ENCODE measurements at regions not wholly inside any gene's neighbourhood (a gene's known extent, or its start where the extent isn't known, plus 50 kb on each side); places are given as distances from the start of the nearest gene placed in this dataset.

DNA sequence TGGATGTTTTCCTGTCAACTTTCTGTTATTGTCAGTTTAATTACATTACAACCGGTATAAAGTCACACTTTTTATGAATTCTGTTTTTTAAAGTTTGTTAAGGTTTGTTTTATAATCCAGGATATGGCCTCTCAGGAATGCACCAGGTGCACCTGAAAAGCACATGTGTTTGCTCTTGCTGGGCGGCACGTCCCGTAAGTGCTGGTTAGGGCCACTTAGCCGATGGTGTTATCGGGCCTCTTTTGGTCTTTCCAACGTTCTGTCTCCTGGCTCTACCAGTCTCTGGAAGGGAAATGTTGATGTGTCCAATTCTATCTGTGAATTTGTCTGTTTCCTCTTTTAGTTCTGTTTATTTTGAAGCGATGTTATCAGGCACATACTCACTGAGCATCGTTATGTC, 695.7 kb downstream of the BRD1 start:
- TF ChIP-seq, protein P1, sequence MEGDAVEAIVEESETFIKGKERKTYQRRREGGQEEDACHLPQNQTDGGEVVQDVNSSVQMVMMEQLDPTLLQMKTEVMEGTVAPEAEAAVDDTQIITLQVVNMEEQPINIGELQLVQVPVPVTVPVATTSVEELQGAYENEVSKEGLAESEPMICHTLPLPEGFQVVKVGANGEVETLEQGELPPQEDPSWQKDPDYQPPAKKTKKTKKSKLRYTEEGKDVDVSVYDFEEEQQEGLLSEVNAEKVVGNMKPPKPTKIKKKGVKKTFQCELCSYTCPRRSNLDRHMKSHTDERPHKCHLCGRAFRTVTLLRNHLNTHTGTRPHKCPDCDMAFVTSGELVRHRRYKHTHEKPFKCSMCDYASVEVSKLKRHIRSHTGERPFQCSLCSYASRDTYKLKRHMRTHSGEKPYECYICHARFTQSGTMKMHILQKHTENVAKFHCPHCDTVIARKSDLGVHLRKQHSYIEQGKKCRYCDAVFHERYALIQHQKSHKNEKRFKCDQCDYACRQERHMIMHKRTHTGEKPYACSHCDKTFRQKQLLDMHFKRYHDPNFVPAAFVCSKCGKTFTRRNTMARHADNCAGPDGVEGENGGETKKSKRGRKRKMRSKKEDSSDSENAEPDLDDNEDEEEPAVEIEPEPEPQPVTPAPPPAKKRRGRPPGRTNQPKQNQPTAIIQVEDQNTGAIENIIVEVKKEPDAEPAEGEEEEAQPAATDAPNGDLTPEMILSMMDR (IDR thresholded peaks at IDR 0.05) = no peak

DNA sequence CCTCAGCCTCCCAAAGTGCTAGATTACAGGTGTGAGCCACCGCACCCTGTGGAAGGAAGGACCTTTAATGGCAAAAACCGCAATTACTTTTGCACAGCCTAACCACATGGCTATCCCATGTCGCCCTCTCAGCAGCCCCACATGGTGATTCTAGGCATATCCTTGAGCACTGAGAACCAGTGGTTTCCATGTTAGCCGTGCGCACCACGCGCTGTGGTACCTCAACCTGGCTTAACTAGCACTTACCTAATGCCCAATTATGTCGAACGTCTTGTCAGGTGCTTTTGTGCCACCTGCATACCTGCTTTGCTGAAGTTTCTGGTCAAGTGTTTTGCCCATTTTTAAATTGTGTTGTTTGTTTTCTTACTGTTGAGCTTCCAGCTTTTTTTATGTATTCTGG, 697.9 kb downstream of the BRD1 start:
- Histone ChIP-seq H3K4me3 (no peak overlapping the region), H3K27ac (no peak overlapping the region)
- TF ChIP-seq, protein P1 (IDR thresholded peaks at IDR 0.05) = no peak
- DNase-seq (ENCODE audit: low spot score) = peak; percentile 63

More for the DNA sequence above, 695.7 kb downstream of the BRD1 start:
- no peak overlapping the region for H3K4me3 ChIP-seq
- no peak overlapping the region for H3K27ac ChIP-seq
- DNase-seq (ENCODE audit: low spot score) = peak; percentile 0

DNA sequence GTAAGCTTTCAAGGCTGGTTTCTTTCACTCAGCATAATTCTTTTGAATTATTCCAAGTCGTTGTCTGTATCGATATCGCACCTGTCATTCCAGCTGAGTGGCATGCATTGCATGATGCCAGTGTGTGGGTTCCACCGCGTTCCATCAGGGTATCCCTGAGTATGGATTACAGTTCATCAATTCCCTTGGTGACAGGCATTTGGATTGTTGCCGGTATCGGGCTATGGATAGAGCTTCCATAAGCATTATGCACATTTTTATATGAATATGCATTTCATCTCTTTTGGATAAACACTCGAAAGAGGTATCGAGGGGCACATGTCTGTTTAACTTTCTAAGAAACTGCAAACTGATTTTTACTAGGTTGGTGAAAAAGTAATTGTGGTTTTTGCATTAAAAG, 698.8 kb downstream of the BRD1 start:
- Histone ChIP-seq H3K4me3 (no peak overlapping the region), H3K27ac (no peak overlapping the region)
- TF ChIP-seq, protein P1 (IDR thresholded peaks at IDR 0.05) = no peak
- DNase-seq (ENCODE audit: low spot score) = peak; percentile 24

DNA sequence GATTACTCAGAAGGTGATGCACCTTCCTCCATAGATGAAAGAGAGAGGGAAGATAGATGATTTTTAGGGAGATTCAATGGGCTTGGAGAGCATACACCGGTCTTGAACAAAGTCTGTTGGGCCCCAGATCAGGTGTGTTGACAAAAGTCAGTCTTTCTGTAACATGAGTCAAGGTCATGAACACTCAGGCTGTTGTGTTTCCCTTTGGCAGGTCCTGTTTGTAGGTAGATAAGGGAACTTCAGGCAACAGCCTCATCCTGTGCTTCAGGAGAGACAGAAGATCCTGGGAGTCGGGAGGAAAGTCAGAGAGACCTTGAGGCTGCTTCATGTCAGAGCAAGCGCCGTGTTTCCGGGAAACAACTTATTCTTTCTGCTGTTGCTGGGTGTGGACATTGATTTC, 703.1 kb downstream of the BRD1 start:
- TF ChIP-seq, protein P1 (IDR thresholded peaks at IDR 0.05) = no peak
- H3K4me3 ChIP-seq = no peak overlapping the region
- H3K27ac ChIP-seq = no peak overlapping the region
- DNase-seq (ENCODE audit: low spot score) = peak; percentile 9

DNA sequence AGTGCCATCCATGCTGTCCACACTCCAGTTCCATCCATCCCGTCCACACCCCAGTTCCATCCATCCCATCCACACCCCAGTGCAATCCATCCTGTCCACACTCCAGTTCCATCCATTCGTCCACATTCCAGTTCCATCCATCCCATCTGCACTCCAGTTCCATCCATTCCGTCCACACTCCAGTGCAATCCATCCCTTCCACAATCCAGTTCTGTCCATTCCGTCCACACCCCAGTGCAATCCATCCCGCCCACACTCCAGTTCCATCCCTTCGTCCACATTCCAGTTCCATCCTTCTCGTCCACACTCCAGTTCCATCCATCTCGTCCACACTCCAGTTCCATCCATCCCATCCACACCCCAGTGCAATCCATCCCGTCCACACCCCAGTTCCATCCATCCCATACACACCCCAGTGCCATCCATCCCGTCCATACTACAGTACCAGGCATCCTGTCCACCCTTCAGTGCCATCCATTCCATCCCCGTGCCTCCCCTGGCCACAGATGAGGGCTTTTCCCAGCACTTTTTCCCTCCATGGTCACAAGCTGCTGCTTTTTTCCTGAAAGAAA, 704.0 kb downstream of the BRD1 start:
- TF ChIP-seq, protein P1 (IDR thresholded peaks at IDR 0.05) = no peak
- H3K27ac ChIP-seq = no peak overlapping the region
- peak; percentile 62 for DNase-seq (ENCODE audit: low spot score)
- H3K4me3 ChIP-seq = no peak overlapping the region

- TF ChIP-seq, protein P1 (IDR thresholded peaks at IDR 0.05) = no peak
- no peak overlapping the region for H3K27ac ChIP-seq
- H3K4me3 ChIP-seq = no peak overlapping the region
- no peak for DNase-seq (ENCODE audit: low spot score)
Measured at GRCh38 chr22:49119551-49119952, 708.1 kb downstream of the BRD1 start.

GRCh38 chr22:49118065-49118464, 709.6 kb downstream of the BRD1 start:
- Histone ChIP-seq H3K27ac (no peak overlapping the region), H3K4me3 (no peak overlapping the region)
- TF ChIP-seq, protein P1 (IDR thresholded peaks at IDR 0.05) = no peak
- DNase-seq (ENCODE audit: low spot score) = no peak
